Ectodermal cell (in vitro differentiated cells): ENCODE measurements at regions not wholly inside any gene's neighbourhood (a gene's known extent, or its start where the extent isn't known, plus 50 kb on each side); places are given as distances from the start of the nearest gene placed in this dataset.

Experiments
- H3K27ac ChIP-seq: 2 replicates; pipeline ENCODE4 v1.7.0; 2013; ENCODE audit warnings: mild to moderate bottlenecking, low read depth, low read length; ENCODE audit not compliant: insufficient read depth, poor library complexity, severe bottlenecking
- H3K27me3 ChIP-seq: 2 replicates; pipeline ENCODE4 v1.7.0; 2013; ENCODE audit warnings: mild to moderate bottlenecking, low read length; ENCODE audit not compliant: insufficient read depth, control insufficient read depth, poor library complexity, severe bottlenecking
- H3K36me3 ChIP-seq: one replicate; pipeline ENCODE4 v1.7.0; 2013; ENCODE audit warnings: low read length; ENCODE audit not compliant: control insufficient read depth, insufficient read depth
- H3K4me1 ChIP-seq: one replicate; pipeline ENCODE4 v1.7.0; 2013; ENCODE audit warnings: low read length; ENCODE audit not compliant: control insufficient read depth, insufficient read depth
- H3K4me3 ChIP-seq: 2 replicates; pipeline ENCODE4 v1.7.0; 2013; ENCODE audit warnings: low read depth, low read length, control low read depth; ENCODE audit not compliant: insufficient read depth
- H3K9me3 ChIP-seq: 2 replicates; pipeline ENCODE4 v1.7.0; 2013; ENCODE audit warnings: mild to moderate bottlenecking, low read length, moderate library complexity; ENCODE audit not compliant: control insufficient read depth
- WGBS, 2 experiments: methylation state at CpG; one replicate each; pipeline ENCODE4 v1.1.7; 2013; ENCODE audit warnings: missing lambda C conversion rate in 2 of 2; 5-methylcytosine and 5-hydroxymethylcytosine counted together

- H3K4me3 ChIP-seq, result no peak overlapping the region
Measured at GRCh38 chr10:88023676-88024075, 160.3 kb downstream of the PTEN start.

DNA sequence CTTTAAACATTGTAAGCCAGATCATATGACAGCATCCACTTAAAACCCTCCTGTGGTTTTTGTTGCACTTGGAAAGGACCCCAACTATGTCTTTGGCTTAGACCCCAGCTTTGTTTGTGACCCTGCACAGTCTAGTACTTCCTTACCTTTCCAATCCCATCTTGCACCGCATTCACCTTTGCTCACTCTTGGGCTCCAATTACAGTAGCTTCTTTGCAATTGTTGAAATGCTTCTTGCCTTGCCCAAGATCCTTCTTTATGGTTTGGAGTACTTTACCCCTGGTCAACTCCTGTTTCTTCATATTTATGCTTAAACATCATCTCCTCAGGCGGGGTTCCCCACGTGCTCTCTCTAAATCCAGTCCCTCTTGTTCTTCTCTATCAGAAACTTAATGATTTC is 162.6 kb downstream of the PTEN start:
- no peak overlapping the region for H3K4me3 ChIP-seq
- no peaks in the 10 kb centered on the region for H3K4me1 ChIP-seq
- no peaks in the 10 kb centered on the region for H3K9me3 ChIP-seq
- WGBS, 2 experiments, result 93 to 96% methylated on average over 3 of the region's 3 CpGs
- no peaks in the 10 kb centered on the region for H3K36me3 ChIP-seq
- H3K27ac ChIP-seq, result no peak overlapping the region
- no peaks in the 10 kb centered on the region for H3K27me3 ChIP-seq

More at GRCh38 chr10:88023676-88024075, 160.3 kb downstream of the PTEN start:
- Histone ChIP-seq H3K27me3 (no peaks in the 10 kb centered on the region), H3K4me1 (no peaks in the 10 kb centered on the region), H3K36me3 (no peaks in the 10 kb centered on the region), H3K9me3 (no peaks in the 10 kb centered on the region), H3K27ac (no peak overlapping the region)
- 91 to 93% methylated on average over 1 of the region's 1 CpG for WGBS, 2 experiments

- WGBS, 2 experiments, result 94 to 100% methylated on average over 3 to 4 of the region's 4 CpGs
- no peaks in the 10 kb centered on the region for H3K4me1 ChIP-seq
- H3K27ac ChIP-seq, result no peak overlapping the region
- H3K27me3 ChIP-seq, result no peaks in the 10 kb centered on the region
- H3K9me3 ChIP-seq, result no peaks in the 10 kb centered on the region
- H3K36me3 ChIP-seq, result no peaks in the 10 kb centered on the region
- H3K4me3 ChIP-seq, result no peak overlapping the region
Measured at GRCh38 chr10:88027570-88027969, 164.1 kb downstream of the PTEN start.

DNA sequence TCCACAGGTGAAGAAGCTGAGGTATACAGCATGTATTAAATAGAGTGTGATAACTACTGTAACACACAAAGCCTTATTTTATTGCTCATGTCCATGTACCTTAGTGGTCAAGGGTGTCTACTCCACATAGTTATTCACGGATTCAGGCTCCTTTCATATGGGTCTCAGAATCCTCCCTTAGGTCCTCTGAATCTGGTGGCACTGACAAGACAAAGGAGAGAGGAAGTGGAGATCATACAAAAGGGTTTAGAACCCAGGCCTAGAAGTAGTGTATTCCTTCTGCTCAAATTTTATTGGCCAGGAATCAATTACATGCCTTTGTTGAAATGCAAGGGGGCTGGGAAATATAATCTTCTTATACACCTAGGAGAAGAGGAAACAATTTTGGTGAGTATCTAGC is 164.6 kb downstream of the PTEN start:
- Histone ChIP-seq H3K27me3 (no peaks in the 10 kb centered on the region), H3K36me3 (no peaks in the 10 kb centered on the region), H3K27ac (no peak overlapping the region), H3K4me1 (no peaks in the 10 kb centered on the region), H3K4me3 (no peak overlapping the region), H3K9me3 (no peaks in the 10 kb centered on the region)
- 83 to 92% methylated on average over 1 of the region's 1 CpG for WGBS, 2 experiments

GRCh38 chr10:88028654-88029053 is 165.2 kb downstream of the PTEN start:
- Histone ChIP-seq H3K4me3 (no peak overlapping the region), H3K27ac (no peak overlapping the region), H3K4me1 (no peaks in the 10 kb centered on the region), H3K27me3 (no peaks in the 10 kb centered on the region), H3K9me3 (no peaks in the 10 kb centered on the region), H3K36me3 (no peaks in the 10 kb centered on the region)
- 84 to 92% methylated on average over 1 of the region's 1 CpG for WGBS, 2 experiments

GRCh38 chr10:88032566-88032965 is 169.1 kb downstream of the PTEN start:
- WGBS, 2 experiments, result 64% methylated on average over 1 of the region's 1 CpG; no CpG with 5 or more reads in 1 of the 2 experiments
- no peak overlapping the region for H3K27ac ChIP-seq

DNA sequence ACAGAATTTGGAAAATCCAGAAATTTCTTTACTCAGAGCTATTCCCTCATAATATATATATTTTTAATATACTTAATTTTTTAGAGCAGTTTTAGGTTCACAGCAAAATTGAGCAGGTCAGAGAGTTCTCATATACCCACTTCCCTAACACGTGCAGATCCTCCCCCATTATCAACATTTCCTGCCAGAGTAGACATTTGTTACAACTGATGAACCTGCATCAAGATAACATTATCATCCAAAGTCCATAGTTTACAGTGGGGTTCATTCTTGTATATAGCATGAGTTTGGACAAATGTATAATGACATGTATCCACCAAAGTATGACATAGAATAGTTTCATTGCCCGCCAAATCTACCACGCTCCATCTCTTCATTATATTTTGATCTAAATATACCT is 170.0 kb downstream of the PTEN start:
- H3K4me1 ChIP-seq, result no peaks in the 10 kb centered on the region
- H3K36me3 ChIP-seq, result no peaks in the 10 kb centered on the region
- no peak overlapping the region for H3K27ac ChIP-seq
- no peaks in the 10 kb centered on the region for H3K9me3 ChIP-seq
- no peak overlapping the region for H3K4me3 ChIP-seq
- WGBS, 2 experiments, result 96 to 98% methylated on average over 2 to 3 of the region's 3 CpGs
- no peaks in the 10 kb centered on the region for H3K27me3 ChIP-seq

More at GRCh38 chr10:88032566-88032965, 169.1 kb downstream of the PTEN start:
- H3K9me3 ChIP-seq, result no peaks in the 10 kb centered on the region
- no peaks in the 10 kb centered on the region for H3K36me3 ChIP-seq
- no peaks in the 10 kb centered on the region for H3K4me1 ChIP-seq
- H3K27me3 ChIP-seq, result no peaks in the 10 kb centered on the region
- no peak overlapping the region for H3K4me3 ChIP-seq

GRCh38 chr10:88033793-88034192 is 170.4 kb downstream of the PTEN start:
- Histone ChIP-seq H3K27ac (no peak overlapping the region), H3K36me3 (no peaks in the 10 kb centered on the region), H3K4me3 (no peak overlapping the region), H3K4me1 (no peaks in the 10 kb centered on the region), H3K9me3 (no peaks in the 10 kb centered on the region), H3K27me3 (no peaks in the 10 kb centered on the region)
- 60 to 68% methylated on average over 4 of the region's 4 CpGs for WGBS, 2 experiments

DNA sequence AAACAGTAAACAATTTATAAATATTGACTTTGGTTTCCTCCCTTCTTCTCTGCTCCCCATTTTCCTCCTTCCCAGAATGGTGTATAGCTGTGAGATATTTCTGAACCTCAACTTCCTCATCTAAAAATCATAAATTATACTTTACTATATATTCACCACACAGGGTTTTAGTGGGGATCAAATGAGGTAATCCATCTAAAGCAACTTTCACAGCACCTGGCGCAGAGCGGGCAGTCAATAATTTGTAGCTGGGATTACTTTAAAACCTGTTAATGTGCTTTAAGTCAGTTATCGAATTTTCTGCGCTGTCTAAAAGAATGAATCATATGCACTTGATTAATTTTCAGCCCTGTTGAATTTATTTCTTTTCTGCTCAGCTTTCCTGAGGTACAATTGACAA is 172.7 kb downstream of the PTEN start:
- no peaks in the 10 kb centered on the region for H3K36me3 ChIP-seq
- no peak overlapping the region for H3K4me3 ChIP-seq
- H3K27ac ChIP-seq, result no peak overlapping the region
- H3K9me3 ChIP-seq, result no peaks in the 10 kb centered on the region
- 96 to 100% methylated on average over 4 of the region's 4 CpGs for WGBS, 2 experiments
- no peaks in the 10 kb centered on the region for H3K4me1 ChIP-seq
- no peaks in the 10 kb centered on the region for H3K27me3 ChIP-seq

DNA sequence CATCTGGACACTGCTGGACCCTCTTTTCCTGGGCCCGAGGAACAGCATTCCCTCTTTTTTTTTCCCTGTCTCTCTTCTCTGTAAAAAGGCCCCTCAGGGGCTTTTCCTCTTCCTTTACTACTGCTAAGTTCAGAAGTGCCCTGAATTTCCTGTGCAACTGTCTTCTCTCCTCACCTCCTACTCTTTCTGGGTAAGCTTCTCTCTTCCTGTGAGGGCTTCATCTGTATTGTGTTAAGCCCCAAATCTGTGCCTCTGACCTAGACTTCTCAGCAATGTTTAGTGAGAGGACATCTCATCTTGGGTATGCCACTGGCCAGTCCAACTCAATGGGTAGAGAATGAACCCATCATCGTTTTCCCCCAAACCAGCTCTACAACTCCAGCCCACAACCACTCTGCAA is 174.2 kb downstream of the PTEN start:
- H3K4me3 ChIP-seq, result no peak overlapping the region
- no peaks in the 10 kb centered on the region for H3K36me3 ChIP-seq
- 94 to 95% methylated on average over 2 of the region's 2 CpGs for WGBS, 2 experiments

GRCh38 chr10:88038268-88038667 is 174.8 kb downstream of the PTEN start:
- WGBS, 2 experiments, result 90 to 95% methylated on average over 4 of the region's 4 CpGs
- Histone ChIP-seq H3K4me3 (no peak overlapping the region), H3K4me1 (peaks cover 8% of the 10 kb centered on the region), H3K36me3 (no peaks in the 10 kb centered on the region), H3K27ac (no peak overlapping the region), H3K9me3 (no peaks in the 10 kb centered on the region), H3K27me3 (no peaks in the 10 kb centered on the region)

More for the DNA sequence above, 174.2 kb downstream of the PTEN start:
- no peaks in the 10 kb centered on the region for H3K9me3 ChIP-seq
- H3K27ac ChIP-seq, result no peak overlapping the region
- H3K27me3 ChIP-seq, result no peaks in the 10 kb centered on the region
- H3K4me1 ChIP-seq, result peaks cover 6% of the 10 kb centered on the region
